Fibroblast of lung (primary cell): ENCODE measurements at regions not wholly inside any gene's neighbourhood (a gene's known extent, or its start where the extent isn't known, plus 50 kb on each side); places are given as distances from the start of the nearest gene placed in this dataset.
A peak's percentile ranks its signal among the peaks of the same experiment; 100 is the strongest.

Experiments used
- DNase-seq, 2 donors: peaks; one replicate each; pipeline versions ENCODE4 v3.0.0 to v3.0.0-alpha.2; 2010; ENCODE audit warnings: low read depth in 2 of 2
- H2AFZ ChIP-seq: 2 replicates; pipeline ENCODE4 v1.5.1; 2012; ENCODE audit warnings: low read length, control low read depth, inconsistent platforms
- H3K27ac ChIP-seq: 2 replicates; pipeline ENCODE4 v1.5.1; 2011; ENCODE audit warnings: low read length, control low read depth; ENCODE audit not compliant: insufficient read depth
- H3K27me3 ChIP-seq: 2 replicates; pipeline ENCODE4 v1.5.1; 2011; ENCODE audit warnings: mild to moderate bottlenecking, low read length; ENCODE audit not compliant: control insufficient read depth, insufficient read depth
- H3K36me3 ChIP-seq: 2 replicates; pipeline ENCODE4 v1.5.1; 2011; ENCODE audit warnings: low read length; ENCODE audit not compliant: control insufficient read depth, insufficient read depth
- H3K4me1 ChIP-seq: 2 replicates; pipeline ENCODE4 v1.5.1; 2011; ENCODE audit warnings: low read length; ENCODE audit not compliant: control insufficient read depth, insufficient read depth; ENCODE audit errors: extremely low read depth
- H3K4me2 ChIP-seq: 2 replicates; pipeline ENCODE4 v1.5.1; 2011; ENCODE audit warnings: low read length, control low read depth; ENCODE audit not compliant: insufficient read depth; ENCODE audit errors: extremely low read depth
- H3K4me3 ChIP-seq, 4 experiments: fragments of 200-600 bp in 1 of 4; sonication (generic) in 1 of 4; replicated peaks in 1 of 4; 2 replicates each; pipeline ENCODE4 v1.5.1; 2011 to 2016; ENCODE audit warnings: low read length in 4 of 4, low read depth in 3 of 4, mild to moderate bottlenecking in 3 of 4, control low read depth in 2 of 4, inconsistent platforms in 1 of 4, mixed read lengths in 1 of 4; ENCODE audit not compliant: insufficient read depth in 1 of 4; ENCODE audit errors: control extremely low read depth in 1 of 4
- H3K79me2 ChIP-seq: 2 replicates; pipeline ENCODE4 v1.5.1; 2012; ENCODE audit warnings: mild to moderate bottlenecking, low read length, inconsistent platforms; ENCODE audit not compliant: control insufficient read depth, insufficient read depth
- H3K9ac ChIP-seq: 2 replicates; pipeline ENCODE4 v1.5.1; 2011; ENCODE audit warnings: mild to moderate bottlenecking, low read length, control low read depth; ENCODE audit not compliant: insufficient read depth
- H3K9me3 ChIP-seq: 2 replicates; pipeline ENCODE4 v1.5.1; 2012; ENCODE audit warnings: low read depth, low read length; ENCODE audit not compliant: control insufficient read depth, insufficient read depth
- H4K20me1 ChIP-seq: 2 replicates; pipeline ENCODE4 v1.5.1; 2011; ENCODE audit warnings: low read length; ENCODE audit not compliant: control insufficient read depth, insufficient read depth; ENCODE audit errors: extremely low read depth
- CTCF ChIP-seq, 2 donors: IDR thresholded peaks in 1 of 2; conservative IDR thresholded peaks in 1 of 2; 1 replicate in 1 of 2; 2 replicates in 1 of 2; pipeline ENCODE4 v1.5.1; 2011 to 2012; ENCODE audit warnings: low read length in 2 of 2, control low read depth in 1 of 2, inconsistent platforms in 1 of 2, low read depth in 1 of 2, mild to moderate bottlenecking in 1 of 2
- EZH2 ChIP-seq: IDR thresholded peaks from 2 replicates; pipeline ENCODE4 v1.5.1; 2012; ENCODE audit warnings: low read length, control low read depth, mild to moderate bottlenecking; ENCODE audit errors: missing control alignments

GRCh38 chr4:176548571-176548970 is 228.8 kb downstream of the SPCS3 start:
- DNase-seq = peak; percentile 56 to 85
- H4K20me1 ChIP-seq = no peaks in the 10 kb centered on the region
- no peak overlapping the region for H3K4me3 ChIP-seq
- H3K4me2 ChIP-seq = peak overlapping the region; percentile 4
- H3K36me3 ChIP-seq = no peaks in the 10 kb centered on the region
- TF ChIP-seq CTCF (conservative IDR thresholded peaks at IDR 0.05 in 1 of 2, IDR thresholded peaks at IDR 0.05 in 1 of 2; ENCODE audit: low read depth in 1 of 2, low read length in 2 of 2) (no peak), EZH2 (no peak)
- H3K9me3 ChIP-seq = no peaks in the 10 kb centered on the region
- no peaks in the 10 kb centered on the region for H3K27me3 ChIP-seq
- H3K79me2 ChIP-seq = no peaks in the 10 kb centered on the region
- no peak overlapping the region for H3K9ac ChIP-seq
- no peak overlapping the region for H2AFZ ChIP-seq
- no peak overlapping the region for H3K27ac ChIP-seq
- peaks cover 19% of the 10 kb centered on the region for H3K4me1 ChIP-seq

- no peaks in the 10 kb centered on the region for H3K9me3 ChIP-seq
- H3K36me3 ChIP-seq = no peaks in the 10 kb centered on the region
- H4K20me1 ChIP-seq = no peaks in the 10 kb centered on the region
- peak; percentile 61 to 71 for DNase-seq
- no peaks in the 10 kb centered on the region for H3K27me3 ChIP-seq
- no peak overlapping the region for H2AFZ ChIP-seq
- TF ChIP-seq CTCF (conservative IDR thresholded peaks at IDR 0.05 in 1 of 2, IDR thresholded peaks at IDR 0.05 in 1 of 2; ENCODE audit: low read depth in 1 of 2, low read length in 2 of 2) (no peak), EZH2 (no peak)
- H3K79me2 ChIP-seq = no peaks in the 10 kb centered on the region
- peaks cover 19% of the 10 kb centered on the region for H3K4me1 ChIP-seq
- H3K9ac ChIP-seq = no peak overlapping the region
- H3K4me3 ChIP-seq = no peak overlapping the region
- peak overlapping the region; percentile 51 for H3K4me2 ChIP-seq
- peak overlapping the region; percentile 27 for H3K27ac ChIP-seq
These were observed 229.5 kb downstream of the SPCS3 start for GRCh38 chr4:176549161-176549865.

- Histone ChIP-seq H3K4me3 (no peak overlapping the region), H4K20me1 (no peaks in the 10 kb centered on the region), H3K9me3 (no peaks in the 10 kb centered on the region), H3K79me2 (no peaks in the 10 kb centered on the region), H3K36me3 (no peaks in the 10 kb centered on the region), H3K4me1 (no peaks in the 10 kb centered on the region), H3K9ac (no peak overlapping the region), H3K4me2 (no peak overlapping the region), H2AFZ (no peak overlapping the region), H3K27ac (no peak overlapping the region), H3K27me3 (no peaks in the 10 kb centered on the region)
- DNase-seq = no peak
- TF ChIP-seq EZH2 = no peak
- TF ChIP-seq CTCF (conservative IDR thresholded peaks at IDR 0.05 in 1 of 2, IDR thresholded peaks at IDR 0.05 in 1 of 2; ENCODE audit: low read depth in 1 of 2, low read length in 2 of 2) = no peak
These were observed 234.1 kb downstream of the VEGFC start for GRCh38 chr4:176558661-176559060.
